GM12878 (cell line): ENCODE measurements at regions not wholly inside any gene's neighbourhood (a gene's known extent, or its start where the extent isn't known, plus 50 kb on each side); places are given as distances from the start of the nearest gene placed in this dataset.

Source experiments
- ATAC-seq: fragments of 200-7000 bp; cut with Tn5 transposase; 3 replicates; pipeline ENCODE4 v1.9.1; 2020; ENCODE audit warnings: mild to moderate bottlenecking, moderate library complexity
- BruUV-seq: library from RNA; stranded (reverse); fragments of 400-500 nt; replicated peaks from 2 replicates; lab custom pipeline; 2021; lab: Mats Ljungman, UMichigan
- CTCF ChIA-PET: fragments of 300-600 bp; sonication (Branson Sonifier 250); formaldehyde crosslinking; extraction: SDS; loops from one replicate; lab custom pipeline; 2021; ENCODE audit warnings: inconsistent platforms; lab: Yijun Ruan, JAX
- POLR2A ChIA-PET: fragments of 350-600 bp; formaldehyde crosslinking; extraction: SDS; loops from one replicate; lab custom pipeline; 2021; ENCODE audit warnings: inconsistent platforms; lab: Charles Lee
- RAD21 ChIA-PET: fragments of 300-600 bp; sonication (Branson Sonifier 250); formaldehyde crosslinking; loops from one replicate; lab custom pipeline; 2023; ENCODE audit warnings: antibody characterized with exemption; ENCODE audit not compliant: unreplicated experiment; lab: Charles Lee
- SMC1A ChIA-PET: fragments of 300-600 bp; sonication (Branson Sonifier 250); formaldehyde crosslinking; loops from one replicate; lab custom pipeline; 2023; ENCODE audit not compliant: unreplicated experiment, uncharacterized antibody; lab: Charles Lee
- DNase-seq: peaks from one replicate; pipeline ENCODE4 v3.0.0-alpha.2; 2011; ENCODE audit warnings: low read depth, low spot score
- FAIRE-seq: peaks from 3 replicates; lab custom pipeline; 2011; peaks lifted over from hg19 to GRCh38; lab: Jason Lieb, UNC
- H2AFZ ChIP-seq: 2 replicates; pipeline ENCODE4 v1.6.0; 2011; ENCODE audit warnings: low read depth, low read length, control low read depth; ENCODE audit not compliant: control insufficient read depth
- H3K27ac ChIP-seq: 2 replicates; pipeline ENCODE4 v1.5.1; 2011; ENCODE audit warnings: control low read depth; ENCODE audit not compliant: control insufficient read depth, insufficient read depth
- H3K27me3 ChIP-seq, 2 experiments: replicated peaks in 1 of 2; 2 replicates each; pipeline versions ENCODE4 v1.6.0 to v1.6.1; 2011; ENCODE audit warnings: low read length in 1 of 2; ENCODE audit not compliant: control insufficient read depth in 2 of 2, insufficient read depth in 2 of 2
- H3K36me3 ChIP-seq, 2 experiments: 2 replicates each; pipeline ENCODE4 v1.5.1; 2011; ENCODE audit warnings: low read length in 1 of 2; ENCODE audit not compliant: control insufficient read depth in 2 of 2, insufficient read depth in 2 of 2
- H3K4me1 ChIP-seq: 2 replicates; pipeline ENCODE4 v1.6.1; 2011; ENCODE audit warnings: mild to moderate bottlenecking, low read length, moderate library complexity, mixed read lengths; ENCODE audit not compliant: control insufficient read depth, insufficient read depth
- H3K4me2 ChIP-seq: 2 replicates; pipeline ENCODE4 v1.6.0; 2011; ENCODE audit warnings: control low read depth; ENCODE audit not compliant: control insufficient read depth, insufficient read depth
- H3K4me3 ChIP-seq: fragments of 200-600 bp; sonication (generic); 2 replicates; pipeline ENCODE4 v1.5.1; 2016
- H3K79me2 ChIP-seq: 2 replicates; pipeline ENCODE4 v1.6.0; 2011; ENCODE audit warnings: low read length; ENCODE audit not compliant: control insufficient read depth, insufficient read depth
- H3K9ac ChIP-seq: 2 replicates; pipeline ENCODE4 v1.8.0; 2011; ENCODE audit warnings: low read length, control low read depth, mixed read lengths; ENCODE audit not compliant: control insufficient read depth, insufficient read depth
- H3K9me3 ChIP-seq: replicated peaks from 3 replicates; pipeline ENCODE4 v1.5.1; 2011; ENCODE audit warnings: mild to moderate bottlenecking, low read length; ENCODE audit not compliant: control insufficient read depth, insufficient read depth
- H4K20me1 ChIP-seq: 2 replicates; pipeline ENCODE4 v1.6.0; 2011; ENCODE audit not compliant: control insufficient read depth, insufficient read depth
- BMI1 ChIP-seq: fragments of 450-650 bp; IDR thresholded peaks from 2 replicates; pipeline ENCODE4 v1.6.1; 2016; ENCODE audit warnings: mild to moderate bottlenecking, moderate library complexity, borderline replicate concordance
- CBX5 ChIP-seq: sonication (generic); IDR thresholded peaks from 2 replicates; pipeline ENCODE4 v1.6.1; 2016; ENCODE audit warnings: low read depth, moderate library complexity, mild to moderate bottlenecking, inconsistent platforms
- CEBPB ChIP-seq, 2 experiments: fragments of 150-350 bp in 1 of 2; IDR thresholded peaks; 2 replicates each; pipeline ENCODE4 v1.6.1; 2012 to 2014; ENCODE audit warnings: low read depth in 2 of 2, low read length in 2 of 2, borderline replicate concordance in 1 of 2, inconsistent platforms in 1 of 2
- ELK1 ChIP-seq: IDR thresholded peaks from 2 replicates; pipeline ENCODE4 v1.6.1; 2012; ENCODE audit warnings: low read depth, low read length, improper control_type of control experiment
- FOXM1 ChIP-seq: IDR thresholded peaks from 2 replicates; pipeline ENCODE4 v1.6.1; 2012; ENCODE audit warnings: low read depth, mild to moderate bottlenecking, inconsistent platforms, low read length, moderate library complexity
- HDAC6 ChIP-seq: fragments of 200-600 bp; sonication (generic); IDR thresholded peaks from one replicate; pipeline ENCODE4 v1.8.0; 2017; ENCODE audit warnings: antibody characterized with exemption; ENCODE audit not compliant: unreplicated experiment
- KAT2A ChIP-seq: conservative IDR thresholded peaks from 2 replicates; pipeline ENCODE4 v1.6.1; 2011; ENCODE audit warnings: low read depth, low read length; ENCODE audit not compliant: control insufficient read depth
- MAX ChIP-seq: IDR thresholded peaks from 2 replicates; pipeline ENCODE4 v1.6.1; 2012; ENCODE audit warnings: low read depth, low read length, improper control_type of control experiment
- NFYB ChIP-seq: IDR thresholded peaks from 2 replicates; pipeline ENCODE4 v1.6.1; 2011; ENCODE audit warnings: low read depth, mild to moderate bottlenecking, low read length, improper control_type of control experiment, moderate library complexity; ENCODE audit not compliant: insufficient read depth
- SIX5 ChIP-seq: IDR thresholded peaks from 2 replicates; pipeline ENCODE4 v1.6.1; 2011; ENCODE audit warnings: mild to moderate bottlenecking, low read depth, low read length, moderate library complexity; ENCODE audit not compliant: severe bottlenecking
- SUPT20H ChIP-seq: IDR thresholded peaks from 2 replicates; pipeline ENCODE4 v1.6.1; 2011; ENCODE audit warnings: low read depth, mild to moderate bottlenecking, low read length, moderate library complexity, borderline replicate concordance; ENCODE audit not compliant: control insufficient read depth
- TARDBP ChIP-seq: IDR thresholded peaks from 2 replicates; pipeline ENCODE4 v1.6.1; 2016; ENCODE audit warnings: borderline replicate concordance
- WRNIP1 ChIP-seq: IDR thresholded peaks from 2 replicates; pipeline ENCODE4 v1.6.1; 2011; ENCODE audit warnings: low read depth, low read length, improper control_type of control experiment, borderline replicate concordance
- ZBED1 ChIP-seq: IDR thresholded peaks from 2 replicates; pipeline ENCODE4 v1.6.1; 2016; ENCODE audit warnings: borderline replicate concordance
- ZNF207 ChIP-seq: fragments of 450-650 bp; IDR thresholded peaks from 2 replicates; pipeline ENCODE4 v1.6.1; 2014; ENCODE audit warnings: antibody characterized with exemption, mild to moderate bottlenecking, borderline replicate concordance
- ZNF274 ChIP-seq: IDR thresholded peaks from one replicate; pipeline ENCODE4 v1.8.0; 2011; ENCODE audit not compliant: insufficient read length, insufficient read depth
- WGBS: methylation state at CpG from one replicate; pipeline ENCODE4 v1.1.6; 2016; ENCODE audit warnings: low lambda C conversion rate; ENCODE audit not compliant: insufficient replicate concordance, insufficient coverage; ENCODE audit errors: missing lambda C conversion rate; 5-methylcytosine and 5-hydroxymethylcytosine counted together
- in situ Hi-C: fragments of 300-500 bp; cut with MboI; formaldehyde crosslinking; loops from 9 replicates; pipeline ENCODE4 v1.14.3; 2018; ENCODE audit warnings: mixed read lengths
- intact Hi-C: fragments of 100-400 bp; cut with micrococcal nuclease; formaldehyde crosslinking; loops from one replicate; pipeline ENCODE4 v1.14.2; 2022; ENCODE audit not compliant: unreplicated experiment
- TF ChIP-seq, protein P1 (sequence below): fragments of 450-650 bp; formaldehyde crosslinking; IDR thresholded peaks from 2 replicates; pipeline ENCODE4 v1.4.0; 2022; ENCODE audit warnings: mild to moderate bottlenecking, moderate library complexity
- TF ChIP-seq, protein P2 (sequence below): IDR thresholded peaks from 2 replicates; pipeline ENCODE4 v1.6.1; 2011; ENCODE audit warnings: low read depth, mild to moderate bottlenecking, low read length, moderate library complexity, borderline replicate concordance; ENCODE audit errors: extremely low read depth

- BruUV-seq: no TSS peak
- ATAC-seq (no peak), FAIRE-seq (no peak), DNase-seq (no peak)
- H3K27ac ChIP-seq: no peak overlapping the region
- CTCF ChIA-PET: interaction anchor here (1.4 kb wide), 1 partner anchor 20 kb away, joined by 3 read pairs; no protein-coding TSS in a partner anchor
- H3K4me1 ChIP-seq: no peaks in the 10 kb centered on the region
- no peak overlapping the region for H2AFZ ChIP-seq
- POLR2A ChIA-PET: no interaction called here
- no peaks in the 10 kb centered on the region for H3K27me3 ChIP-seq
- H3K79me2 ChIP-seq: no peaks in the 10 kb centered on the region
- no peaks in the 10 kb centered on the region for H4K20me1 ChIP-seq
- in situ Hi-C loops: no loop called here
- no peak overlapping the region for H3K9ac ChIP-seq
- no peak overlapping the region for H3K4me3 ChIP-seq
- no peaks in the 10 kb centered on the region for H3K36me3 ChIP-seq
- SMC1A ChIA-PET: interaction anchor here (1.2 to 1.7 kb wide), 2 partner anchors 16 to 18 kb away, joined by 5 to 6 read pairs; no protein-coding TSS in a partner anchor
- no peaks in the 10 kb centered on the region for H3K9me3 ChIP-seq
- H3K4me2 ChIP-seq: no peak overlapping the region
- 32% methylated on average over 3 of the region's 3 CpGs for WGBS
- TF ChIP-seq, protein P1, sequence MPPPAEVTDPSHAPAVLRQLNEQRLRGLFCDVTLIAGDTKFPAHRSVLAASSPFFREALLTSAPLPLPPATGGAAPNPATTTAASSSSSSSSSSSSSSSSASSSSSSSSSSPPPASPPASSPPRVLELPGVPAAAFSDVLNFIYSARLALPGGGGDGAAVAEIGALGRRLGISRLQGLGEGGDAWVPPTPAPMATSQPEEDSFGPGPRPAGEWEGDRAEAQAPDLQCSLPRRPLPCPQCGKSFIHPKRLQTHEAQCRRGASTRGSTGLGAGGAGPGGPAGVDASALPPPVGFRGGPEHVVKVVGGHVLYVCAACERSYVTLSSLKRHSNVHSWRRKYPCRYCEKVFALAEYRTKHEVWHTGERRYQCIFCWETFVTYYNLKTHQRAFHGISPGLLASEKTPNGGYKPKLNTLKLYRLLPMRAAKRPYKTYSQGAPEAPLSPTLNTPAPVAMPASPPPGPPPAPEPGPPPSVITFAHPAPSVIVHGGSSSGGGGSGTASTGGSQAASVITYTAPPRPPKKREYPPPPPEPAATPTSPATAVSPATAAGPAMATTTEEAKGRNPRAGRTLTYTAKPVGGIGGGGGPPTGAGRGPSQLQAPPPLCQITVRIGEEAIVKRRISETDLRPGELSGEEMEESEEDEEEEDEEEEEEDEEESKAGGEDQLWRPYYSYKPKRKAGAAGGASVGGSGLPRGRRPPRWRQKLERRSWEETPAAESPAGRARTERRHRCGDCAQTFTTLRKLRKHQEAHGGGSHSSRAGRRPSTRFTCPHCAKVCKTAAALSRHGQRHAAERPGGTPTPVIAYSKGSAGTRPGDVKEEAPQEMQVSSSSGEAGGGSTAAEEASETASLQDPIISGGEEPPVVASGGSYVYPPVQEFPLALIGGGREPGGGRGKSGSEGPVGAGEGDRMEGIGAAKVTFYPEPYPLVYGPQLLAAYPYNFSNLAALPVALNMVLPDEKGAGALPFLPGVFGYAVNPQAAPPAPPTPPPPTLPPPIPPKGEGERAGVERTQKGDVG: no peak
- TF ChIP-seq TARDBP (no peak), WRNIP1 (no peak), CEBPB (IDR thresholded peaks at IDR 0.05; ENCODE audit: borderline replicate concordance in 1 of 2, low read depth in 2 of 2, low read length in 2 of 2) (no peak), NFYB (no peak), MAX (no peak), SIX5 (no peak), KAT2A (no peak), SUPT20H (no peak), CBX5 (no peak), ZNF274 (no peak), ZBED1 (no peak), FOXM1 (no peak), ELK1 (no peak), BMI1 (no peak), ZNF207 (no peak), HDAC6 (no peak)
- TF ChIP-seq, protein P2, sequence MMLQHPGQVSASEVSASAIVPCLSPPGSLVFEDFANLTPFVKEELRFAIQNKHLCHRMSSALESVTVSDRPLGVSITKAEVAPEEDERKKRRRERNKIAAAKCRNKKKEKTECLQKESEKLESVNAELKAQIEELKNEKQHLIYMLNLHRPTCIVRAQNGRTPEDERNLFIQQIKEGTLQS: no peak
- RAD21 ChIA-PET: no interaction called here
- intact Hi-C loops: no loop called here
Observed at GRCh38 chr7:17663061-17663675, 277.1 kb downstream of the SNX13 start.
